ENCODE measurements at regions not wholly inside any gene's neighbourhood (a gene's known extent, or its start where the extent isn't known, plus 50 kb on each side); places are given as distances from the start of the nearest gene placed in this dataset.

- POLR2A ChIA-PET, result no interaction called here
- no peak for TF ChIP-seq CTCF (IDR thresholded peaks at IDR 0.05; ENCODE audit: insufficient read depth, low read length, missing control alignments)
- CTCF ChIA-PET, result no interaction called here
- DNase-seq (ENCODE audit: low read depth, low spot score), result no peak
- no peak overlapping the region for H3K4me3 ChIP-seq (ENCODE audit: low read depth, low read length)
These were observed 87.3 kb upstream of the IRX5 start for GRCh38 chr16:54843424-54843750.

- ChIA-PET POLR2A (no interaction called here), CTCF (no interaction called here)
- no peak for TF ChIP-seq CTCF (IDR thresholded peaks at IDR 0.05; ENCODE audit: insufficient read depth, low read length, missing control alignments)
- no peak for DNase-seq (ENCODE audit: low read depth, low spot score)
- no peak overlapping the region for H3K4me3 ChIP-seq (ENCODE audit: low read depth, low read length)
These were observed 87.8 kb upstream of the IRX5 start for GRCh38 chr16:54842743-54843423.

GRCh38 chr16:54829691-54830090 lies 101.0 kb upstream of the IRX5 start:
- POLR2A ChIA-PET, result no interaction called here
- TF ChIP-seq CTCF (IDR thresholded peaks at IDR 0.05; ENCODE audit: insufficient read depth, low read length, missing control alignments), result no peak
- CTCF ChIA-PET, result no interaction called here
- DNase-seq (ENCODE audit: low read depth, low spot score), result no peak
- no peak overlapping the region for H3K4me3 ChIP-seq (ENCODE audit: low read depth, low read length)

- DNase-seq (ENCODE audit: low read depth, low spot score), result no peak
- H3K4me3 ChIP-seq (ENCODE audit: low read depth, low read length), result no peak overlapping the region
- CTCF ChIA-PET, result no interaction called here
- POLR2A ChIA-PET, result no interaction called here
- no peak for TF ChIP-seq CTCF (IDR thresholded peaks at IDR 0.05; ENCODE audit: insufficient read depth, low read length, missing control alignments)
These were observed 107.8 kb upstream of the IRX5 start for GRCh38 chr16:54822892-54823291.

- DNase-seq (ENCODE audit: low read depth, low spot score), result no peak
- no peak overlapping the region for H3K4me3 ChIP-seq (ENCODE audit: low read depth, low read length)
- POLR2A ChIA-PET, result no interaction called here
- no peak for TF ChIP-seq CTCF (IDR thresholded peaks at IDR 0.05; ENCODE audit: insufficient read depth, low read length, missing control alignments)
- CTCF ChIA-PET, result no interaction called here
These were observed 108.2 kb upstream of the IRX5 start for GRCh38 chr16:54822492-54822891.

- no peak for TF ChIP-seq CTCF (IDR thresholded peaks at IDR 0.05; ENCODE audit: insufficient read depth, low read length, missing control alignments)
- no peak for DNase-seq (ENCODE audit: low read depth, low spot score)
- no peak overlapping the region for H3K4me3 ChIP-seq (ENCODE audit: low read depth, low read length)
- ChIA-PET CTCF (no interaction called here), POLR2A (no interaction called here)
These were observed 108.9 kb upstream of the IRX5 start for GRCh38 chr16:54821731-54822130.
